ENCODE measurements at regions not wholly inside any gene's neighbourhood (a gene's known extent, or its start where the extent isn't known, plus 50 kb on each side); places are given as distances from the start of the nearest gene placed in this dataset.

DNA sequence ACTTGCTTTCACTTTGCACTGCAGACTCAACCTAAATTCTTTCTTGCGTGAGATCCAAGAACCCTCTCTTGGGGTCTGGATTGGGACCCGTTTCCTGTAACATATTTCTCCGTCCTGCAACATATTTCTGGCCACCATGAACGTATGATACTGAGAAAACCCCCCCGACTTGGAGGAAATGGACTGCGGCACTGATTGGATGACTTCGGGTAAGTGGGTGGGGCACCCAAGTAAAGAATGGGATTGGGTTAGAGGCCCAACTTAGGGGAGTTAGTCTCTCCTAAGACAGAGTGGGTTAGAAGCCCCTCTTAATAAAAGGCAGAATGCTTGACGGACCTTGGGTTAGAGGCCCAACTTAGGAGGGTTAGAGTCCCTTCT, 690.4 kb downstream of the UQCRFS1 start:
- no peaks in the 10 kb centered on the region for H4K20me1 ChIP-seq (ENCODE audit: control insufficient read depth, insufficient read depth)
- TF ChIP-seq, protein P1, sequence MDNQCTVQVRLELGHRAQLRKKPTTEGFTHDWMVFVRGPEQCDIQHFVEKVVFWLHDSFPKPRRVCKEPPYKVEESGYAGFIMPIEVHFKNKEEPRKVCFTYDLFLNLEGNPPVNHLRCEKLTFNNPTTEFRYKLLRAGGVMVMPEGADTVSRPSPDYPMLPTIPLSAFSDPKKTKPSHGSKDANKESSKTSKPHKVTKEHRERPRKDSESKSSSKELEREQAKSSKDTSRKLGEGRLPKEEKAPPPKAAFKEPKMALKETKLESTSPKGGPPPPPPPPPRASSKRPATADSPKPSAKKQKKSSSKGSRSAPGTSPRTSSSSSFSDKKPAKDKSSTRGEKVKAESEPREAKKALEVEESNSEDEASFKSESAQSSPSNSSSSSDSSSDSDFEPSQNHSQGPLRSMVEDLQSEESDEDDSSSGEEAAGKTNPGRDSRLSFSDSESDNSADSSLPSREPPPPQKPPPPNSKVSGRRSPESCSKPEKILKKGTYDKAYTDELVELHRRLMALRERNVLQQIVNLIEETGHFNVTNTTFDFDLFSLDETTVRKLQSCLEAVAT (IDR thresholded peaks at IDR 0.05): no peak
- TF ChIP-seq LARP7 (IDR thresholded peaks at IDR 0.05): no peak
- TF ChIP-seq MTA3 (IDR thresholded peaks at IDR 0.05; ENCODE audit: borderline replicate concordance, low read length): no peak
- no peak for TF ChIP-seq PAX5 (IDR thresholded peaks at IDR 0.05; ENCODE audit: borderline replicate concordance, low read depth, low read length)
- no peak for TF ChIP-seq CREM (IDR thresholded peaks at IDR 0.05; ENCODE audit: low read depth)
- TF ChIP-seq CHD1 (IDR thresholded peaks at IDR 0.05; ENCODE audit: low read depth, low read length): no peak
- TF ChIP-seq, protein P2, sequence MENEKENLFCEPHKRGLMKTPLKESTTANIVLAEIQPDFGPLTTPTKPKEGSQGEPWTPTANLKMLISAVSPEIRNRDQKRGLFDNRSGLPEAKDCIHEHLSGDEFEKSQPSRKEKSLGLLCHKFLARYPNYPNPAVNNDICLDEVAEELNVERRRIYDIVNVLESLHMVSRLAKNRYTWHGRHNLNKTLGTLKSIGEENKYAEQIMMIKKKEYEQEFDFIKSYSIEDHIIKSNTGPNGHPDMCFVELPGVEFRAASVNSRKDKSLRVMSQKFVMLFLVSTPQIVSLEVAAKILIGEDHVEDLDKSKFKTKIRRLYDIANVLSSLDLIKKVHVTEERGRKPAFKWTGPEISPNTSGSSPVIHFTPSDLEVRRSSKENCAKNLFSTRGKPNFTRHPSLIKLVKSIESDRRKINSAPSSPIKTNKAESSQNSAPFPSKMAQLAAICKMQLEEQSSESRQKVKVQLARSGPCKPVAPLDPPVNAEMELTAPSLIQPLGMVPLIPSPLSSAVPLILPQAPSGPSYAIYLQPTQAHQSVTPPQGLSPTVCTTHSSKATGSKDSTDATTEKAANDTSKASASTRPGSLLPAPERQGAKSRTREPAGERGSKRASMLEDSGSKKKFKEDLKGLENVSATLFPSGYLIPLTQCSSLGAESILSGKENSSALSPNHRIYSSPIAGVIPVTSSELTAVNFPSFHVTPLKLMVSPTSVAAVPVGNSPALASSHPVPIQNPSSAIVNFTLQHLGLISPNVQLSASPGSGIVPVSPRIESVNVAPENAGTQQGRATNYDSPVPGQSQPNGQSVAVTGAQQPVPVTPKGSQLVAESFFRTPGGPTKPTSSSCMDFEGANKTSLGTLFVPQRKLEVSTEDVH (IDR thresholded peaks at IDR 0.05; ENCODE audit: low read depth, partially characterized antibody): no peak
- no peak for TF ChIP-seq SP1 (IDR thresholded peaks at IDR 0.05; ENCODE audit: low read depth, low read length)
- no peak for TF ChIP-seq HCFC1 (IDR thresholded peaks at IDR 0.05; ENCODE audit: low read length)
- TF ChIP-seq ETV6 (conservative IDR thresholded peaks at IDR 0.05 in 1 of 2, IDR thresholded peaks at IDR 0.05 in 1 of 2; ENCODE audit: borderline replicate concordance in 1 of 2, low read depth in 1 of 2): no peak
- TF ChIP-seq SPI1 (IDR thresholded peaks at IDR 0.05; ENCODE audit: borderline replicate concordance, insufficient read depth, low read depth, low read length): no peak
- TF ChIP-seq, protein P3, sequence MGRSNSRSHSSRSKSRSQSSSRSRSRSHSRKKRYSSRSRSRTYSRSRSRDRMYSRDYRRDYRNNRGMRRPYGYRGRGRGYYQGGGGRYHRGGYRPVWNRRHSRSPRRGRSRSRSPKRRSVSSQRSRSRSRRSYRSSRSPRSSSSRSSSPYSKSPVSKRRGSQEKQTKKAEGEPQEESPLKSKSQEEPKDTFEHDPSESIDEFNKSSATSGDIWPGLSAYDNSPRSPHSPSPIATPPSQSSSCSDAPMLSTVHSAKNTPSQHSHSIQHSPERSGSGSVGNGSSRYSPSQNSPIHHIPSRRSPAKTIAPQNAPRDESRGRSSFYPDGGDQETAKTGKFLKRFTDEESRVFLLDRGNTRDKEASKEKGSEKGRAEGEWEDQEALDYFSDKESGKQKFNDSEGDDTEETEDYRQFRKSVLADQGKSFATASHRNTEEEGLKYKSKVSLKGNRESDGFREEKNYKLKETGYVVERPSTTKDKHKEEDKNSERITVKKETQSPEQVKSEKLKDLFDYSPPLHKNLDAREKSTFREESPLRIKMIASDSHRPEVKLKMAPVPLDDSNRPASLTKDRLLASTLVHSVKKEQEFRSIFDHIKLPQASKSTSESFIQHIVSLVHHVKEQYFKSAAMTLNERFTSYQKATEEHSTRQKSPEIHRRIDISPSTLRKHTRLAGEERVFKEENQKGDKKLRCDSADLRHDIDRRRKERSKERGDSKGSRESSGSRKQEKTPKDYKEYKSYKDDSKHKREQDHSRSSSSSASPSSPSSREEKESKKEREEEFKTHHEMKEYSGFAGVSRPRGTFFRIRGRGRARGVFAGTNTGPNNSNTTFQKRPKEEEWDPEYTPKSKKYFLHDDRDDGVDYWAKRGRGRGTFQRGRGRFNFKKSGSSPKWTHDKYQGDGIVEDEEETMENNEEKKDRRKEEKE (IDR thresholded peaks at IDR 0.05): no peak
- TF ChIP-seq WRNIP1 (IDR thresholded peaks at IDR 0.05; ENCODE audit: borderline replicate concordance, low read depth, low read length): no peak
- no peak for TF ChIP-seq SREBF1 (IDR thresholded peaks at IDR 0.05; ENCODE audit: low read length)
- TF ChIP-seq, protein P4, sequence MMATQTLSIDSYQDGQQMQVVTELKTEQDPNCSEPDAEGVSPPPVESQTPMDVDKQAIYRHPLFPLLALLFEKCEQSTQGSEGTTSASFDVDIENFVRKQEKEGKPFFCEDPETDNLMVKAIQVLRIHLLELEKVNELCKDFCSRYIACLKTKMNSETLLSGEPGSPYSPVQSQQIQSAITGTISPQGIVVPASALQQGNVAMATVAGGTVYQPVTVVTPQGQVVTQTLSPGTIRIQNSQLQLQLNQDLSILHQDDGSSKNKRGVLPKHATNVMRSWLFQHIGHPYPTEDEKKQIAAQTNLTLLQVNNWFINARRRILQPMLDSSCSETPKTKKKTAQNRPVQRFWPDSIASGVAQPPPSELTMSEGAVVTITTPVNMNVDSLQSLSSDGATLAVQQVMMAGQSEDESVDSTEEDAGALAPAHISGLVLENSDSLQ (IDR thresholded peaks at IDR 0.05): no peak
- intact Hi-C loops (cut with micrococcal nuclease; ENCODE audit: unreplicated experiment) (no loop called here), in situ Hi-C loops (cut with MboI) (no loop called here)
- no peak overlapping the region for H3K9ac ChIP-seq (ENCODE audit: control insufficient read depth, insufficient read depth, low read length)
- no peak overlapping the region for H3K27ac ChIP-seq (ENCODE audit: control insufficient read depth, insufficient read depth)
- H3K4me2 ChIP-seq (ENCODE audit: control insufficient read depth, insufficient read depth): no peak overlapping the region
- H3K4me3 ChIP-seq: no peak overlapping the region
- POLR2A ChIA-PET: no interaction called here
- DNase-seq (ENCODE audit: low read depth, low spot score) (no peak), FAIRE-seq (no peak), ATAC-seq (no peak)
- WGBS (ENCODE audit: insufficient coverage, insufficient replicate concordance, low lambda C conversion rate, missing lambda C conversion rate): 36% methylated on average over 8 of the region's 8 CpGs
- no peaks in the 10 kb centered on the region for H3K27me3 ChIP-seq (replicated peaks in 1 of 2; ENCODE audit: control insufficient read depth in 2 of 2, insufficient read depth in 2 of 2, low read length in 1 of 2)
- RAD21 ChIA-PET (ENCODE audit: unreplicated experiment): interaction anchor here (1.0 to 2.0 kb wide), 3 partner anchors 20 to 446 kb away, joined by 3 to 12 read pairs (median 9); no protein-coding TSS in a partner anchor
- H3K36me3 ChIP-seq (ENCODE audit: control insufficient read depth in 2 of 2, insufficient read depth in 2 of 2, low read length in 1 of 2): no peaks in the 10 kb centered on the region
- no peaks in the 10 kb centered on the region; the same call in 2 of the 3 replicates for H3K9me3 ChIP-seq (replicated peaks; ENCODE audit: control insufficient read depth, insufficient read depth, low read length)
- H3K79me2 ChIP-seq (ENCODE audit: control insufficient read depth, insufficient read depth, low read length): no peaks in the 10 kb centered on the region
- SMC1A ChIA-PET (ENCODE audit: uncharacterized antibody, unreplicated experiment): interaction anchor here (1.7 to 2.5 kb wide), 3 partner anchors 15 to 21 kb away, joined by 7 to 13 read pairs (median 8); no protein-coding TSS in a partner anchor
- H2AFZ ChIP-seq (ENCODE audit: control insufficient read depth, low read depth, low read length): no peak overlapping the region
- BruUV-seq (replicated peaks): no TSS peak
- H3K4me1 ChIP-seq (ENCODE audit: control insufficient read depth, insufficient read depth, low read length): no peaks in the 10 kb centered on the region
- CTCF ChIA-PET: no interaction called here
